GM21576 (cell line): ENCODE measurements at regions not wholly inside any gene's neighbourhood (a gene's known extent, or its start where the extent isn't known, plus 50 kb on each side); places are given as distances from the start of the nearest gene placed in this dataset.
"Not testable (repeated sequence)": the region's sequence is repeated elsewhere in the genome, so short reads cannot be mapped to it uniquely, and the experiment has no call there.

ENCODE experiments used
- ATAC-seq: cut with Tn5 transposase; IDR thresholded peaks from one replicate; pipeline ENCODE4 v1.9.1; 2021; ENCODE audit warnings: mild to moderate bottlenecking, moderate library complexity; ENCODE audit not compliant: unreplicated experiment

GRCh38 chr2:191476901-191477300 lies 201.0 kb upstream of the NABP1 start:
- no peak for ATAC-seq

- ATAC-seq, result no peak
These were observed 198.9 kb upstream of the NABP1 start for GRCh38 chr2:191478799-191479679.

- peak; percentile 69 for ATAC-seq
These were observed 198.3 kb upstream of the NABP1 start for GRCh38 chr2:191479680-191480023.

- ATAC-seq, result no peak
These were observed 196.4 kb upstream of the NABP1 start for GRCh38 chr2:191481305-191482070.

- ATAC-seq, result no peak
These were observed 194.8 kb upstream of the NABP1 start for GRCh38 chr2:191483117-191483516.

- ATAC-seq, result no peak
These were observed 191.2 kb upstream of the NABP1 start for GRCh38 chr2:191486584-191487320.

GRCh38 chr2:191488135-191488534 lies 189.8 kb upstream of the NABP1 start:
- ATAC-seq, result no peak

- ATAC-seq, result no peak
These were observed 188.8 kb upstream of the NABP1 start for GRCh38 chr2:191489177-191489576.

GRCh38 chr2:191496838-191497237 lies 181.1 kb upstream of the NABP1 start:
- no peak for ATAC-seq

- ATAC-seq, result no peak
These were observed 180.1 kb upstream of the NABP1 start for GRCh38 chr2:191497822-191498221.

- ATAC-seq, result no peak
These were observed 178.9 kb upstream of the NABP1 start for GRCh38 chr2:191499050-191499449.

- ATAC-seq, result no peak
These were observed 177.9 kb upstream of the NABP1 start for GRCh38 chr2:191499874-191500565.

GRCh38 chr2:191500566-191500883 lies 177.4 kb upstream of the NABP1 start:
- no peak for ATAC-seq

- ATAC-seq, result no peak
These were observed 176.9 kb upstream of the NABP1 start for GRCh38 chr2:191500884-191501560.

- ATAC-seq, result no peak
These were observed 176.3 kb upstream of the NABP1 start for GRCh38 chr2:191501561-191502168.

- no peak for ATAC-seq
These were observed 171.4 kb upstream of the NABP1 start for GRCh38 chr2:191506515-191506914.

- ATAC-seq, result not testable (repeated sequence)
These were observed 170.6 kb upstream of the NABP1 start for GRCh38 chr2:191507252-191507853.

- ATAC-seq, result no peak
These were observed 169.2 kb upstream of the NABP1 start for GRCh38 chr2:191508738-191509137.

- ATAC-seq, result no peak
These were observed 165.6 kb upstream of the NABP1 start for GRCh38 chr2:191512216-191512835.
